ENCODE measurements at regions not wholly inside any gene's neighbourhood (a gene's known extent, or its start where the extent isn't known, plus 50 kb on each side); places are given as distances from the start of the nearest gene placed in this dataset.

DNA sequence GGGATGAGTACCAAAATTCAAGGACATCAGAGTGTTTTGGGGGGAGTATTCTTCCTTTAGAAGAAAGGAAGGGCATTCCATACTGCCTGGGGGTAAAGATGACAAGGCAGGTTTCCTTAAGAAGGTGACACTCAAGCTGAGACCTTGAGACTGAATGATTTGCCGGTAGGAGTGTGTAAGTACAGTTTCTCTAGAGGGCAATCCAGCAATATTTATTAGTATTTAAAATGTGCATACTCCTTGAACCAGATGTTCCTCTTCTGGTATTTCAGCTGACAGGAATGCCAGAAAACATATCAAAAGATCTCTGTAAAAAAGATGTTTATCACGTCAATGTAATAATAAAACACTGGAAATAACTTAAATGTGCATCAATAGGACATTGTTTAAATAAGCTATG, 106.4 kb upstream of the TMCC3 start:
- TF ChIP-seq CTCF (IDR thresholded peaks at IDR 0.05; ENCODE audit: insufficient read depth, low read depth, low read length, missing control alignments), result no peak
- no peak overlapping the region for H3K4me3 ChIP-seq (ENCODE audit: low read length)
- no peak for DNase-seq (ENCODE audit: low read depth)

DNA sequence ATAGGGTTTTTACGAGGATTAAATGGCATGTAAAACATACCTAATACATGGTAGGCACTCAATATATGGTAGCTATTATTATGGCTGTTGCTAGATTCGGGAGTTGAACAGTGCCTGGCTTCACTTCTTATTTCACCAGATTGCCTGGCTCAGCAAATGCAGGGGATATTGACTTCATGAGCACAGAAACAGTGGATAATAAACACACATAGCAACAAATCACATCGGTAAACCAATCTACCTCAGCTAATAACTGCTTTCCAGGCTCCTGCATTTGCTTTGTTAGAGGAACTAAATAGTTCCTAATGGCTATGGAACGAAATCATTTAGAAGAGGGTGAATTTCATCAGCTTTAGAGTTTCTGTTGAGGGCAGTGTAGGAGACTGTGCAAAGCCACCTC, 105.2 kb upstream of the TMCC3 start:
- no peak overlapping the region for H3K4me3 ChIP-seq (ENCODE audit: low read length)
- DNase-seq (ENCODE audit: low read depth), result no peak
- no peak for TF ChIP-seq CTCF (IDR thresholded peaks at IDR 0.05; ENCODE audit: insufficient read depth, low read depth, low read length, missing control alignments)

- H3K4me3 ChIP-seq (ENCODE audit: low read length), result no peak overlapping the region
- peak; percentile 25 for TF ChIP-seq CTCF (IDR thresholded peaks at IDR 0.05; ENCODE audit: insufficient read depth, low read depth, low read length, missing control alignments)
- no peak for DNase-seq (ENCODE audit: low read depth)
These were observed 104.3 kb upstream of the TMCC3 start for GRCh38 chr12:94754653-94755052.

DNA sequence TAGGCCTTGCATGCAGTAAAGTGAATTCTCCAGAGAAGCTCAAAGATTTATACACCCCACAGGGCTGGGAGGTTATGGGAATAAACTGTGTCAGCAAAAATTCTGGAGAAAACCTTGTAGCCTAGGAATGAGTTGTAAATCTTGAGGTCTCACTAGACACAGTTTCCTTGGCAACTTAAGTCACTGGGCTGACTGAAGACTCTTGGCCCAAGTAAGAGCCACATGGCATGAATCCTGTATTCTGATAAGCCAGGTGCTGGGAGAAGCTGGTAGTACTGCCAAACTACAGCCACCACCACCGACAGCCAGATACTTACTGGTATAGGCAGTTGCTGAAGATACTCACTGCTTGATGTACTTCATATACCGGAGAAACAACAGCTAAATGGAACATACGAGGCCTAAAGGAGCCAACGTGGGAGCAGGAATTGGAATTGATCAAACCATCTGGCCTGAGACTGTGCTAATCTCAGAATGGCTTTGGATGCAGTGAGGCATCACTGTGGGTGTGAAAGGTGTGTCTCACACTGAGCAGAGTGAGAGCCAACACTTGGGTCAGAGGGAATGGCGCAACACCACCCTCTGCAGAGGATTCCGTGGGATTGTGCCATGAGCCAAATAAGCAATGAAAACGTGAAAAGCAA, 102.8 kb upstream of the TMCC3 start:
- TF ChIP-seq CTCF (IDR thresholded peaks at IDR 0.05; ENCODE audit: insufficient read depth, low read depth, low read length, missing control alignments), result peak; percentile 50
- no peak overlapping the region for H3K4me3 ChIP-seq (ENCODE audit: low read length)
- DNase-seq (ENCODE audit: low read depth), result peak; percentile 77

GRCh38 chr12:94750864-94751263, 100.5 kb upstream of the TMCC3 start:
- no peak overlapping the region for H3K4me3 ChIP-seq (ENCODE audit: low read length)
- TF ChIP-seq CTCF (IDR thresholded peaks at IDR 0.05; ENCODE audit: insufficient read depth, low read depth, low read length, missing control alignments), result no peak
- no peak for DNase-seq (ENCODE audit: low read depth)

GRCh38 chr12:94749890-94750289, 99.5 kb upstream of the TMCC3 start:
- no peak for TF ChIP-seq CTCF (IDR thresholded peaks at IDR 0.05; ENCODE audit: insufficient read depth, low read depth, low read length, missing control alignments)
- H3K4me3 ChIP-seq (ENCODE audit: low read length), result no peak overlapping the region
- DNase-seq (ENCODE audit: low read depth), result peak; percentile 66

- no peak for TF ChIP-seq CTCF (IDR thresholded peaks at IDR 0.05; ENCODE audit: insufficient read depth, low read depth, low read length, missing control alignments)
- H3K4me3 ChIP-seq (ENCODE audit: low read length), result no peak overlapping the region
- no peak for DNase-seq (ENCODE audit: low read depth)
These were observed 99.1 kb upstream of the TMCC3 start for GRCh38 chr12:94749455-94749854.
